NT2/D1 (cell line): ENCODE measurements at regions not wholly inside any gene's neighbourhood (a gene's known extent, or its start where the extent isn't known, plus 50 kb on each side); places are given as distances from the start of the nearest gene placed in this dataset.

ENCODE experiments used
- YY1 ChIP-seq: IDR thresholded peaks from 2 replicates; pipeline ENCODE4 v1.6.1; 2011; ENCODE audit not compliant: insufficient read length, insufficient read depth
- ZNF274 ChIP-seq: IDR thresholded peaks from 2 replicates; pipeline ENCODE4 v1.6.1; 2011; ENCODE audit warnings: mild to moderate bottlenecking, low read depth, low read length

- TF ChIP-seq YY1, result no peak
- TF ChIP-seq ZNF274, result no peak
These were observed 86.4 kb upstream of the FAM78B start for GRCh38 chr1:166253076-166253779.
